ENCODE measurements at regions not wholly inside any gene's neighbourhood (a gene's known extent, or its start where the extent isn't known, plus 50 kb on each side); places are given as distances from the start of the nearest gene placed in this dataset.

GRCh38 chr1:103948526-103948925 is 198.8 kb downstream of the AMY1C start:
- no peak for TF ChIP-seq CTCF (IDR thresholded peaks at IDR 0.05)
- no peak for TF ChIP-seq POLR2A (IDR thresholded peaks at IDR 0.05)

All from testis (tissue), 2 donors.